Muscle of leg (tissue), 3 donors: ENCODE measurements at regions not wholly inside any gene's neighbourhood (a gene's known extent, or its start where the extent isn't known, plus 50 kb on each side); places are given as distances from the start of the nearest gene placed in this dataset.
"Not testable (repeated sequence)": the region's sequence is repeated elsewhere in the genome, so short reads cannot be mapped to it uniquely, and the experiment has no call there.

Experiments
- DNase-seq: peaks from one replicate; pipeline ENCODE4 v3.0.0; 2013
- H3K27ac ChIP-seq: one replicate; pipeline ENCODE4 v1.5.1; 2013; ENCODE audit warnings: mild to moderate bottlenecking, low read length, control low read depth
- H3K27me3 ChIP-seq: one replicate; pipeline ENCODE4 v1.6.1; 2013; ENCODE audit warnings: low read length; ENCODE audit not compliant: control insufficient read depth, insufficient read depth
- H3K36me3 ChIP-seq: one replicate; pipeline ENCODE4 v1.6.1; 2013; ENCODE audit warnings: low read length; ENCODE audit not compliant: control insufficient read depth, insufficient read depth
- H3K4me1 ChIP-seq: one replicate; pipeline ENCODE4 v1.6.1; 2013; ENCODE audit warnings: low read length; ENCODE audit not compliant: control insufficient read depth, insufficient read depth
- H3K4me3 ChIP-seq: one replicate; pipeline ENCODE4 v1.5.1; 2013; ENCODE audit warnings: low read length, control low read depth
- H3K9me3 ChIP-seq: replicated peaks from 2 replicates; pipeline ENCODE4 v1.6.1; 2013; ENCODE audit warnings: low read depth, low read length; ENCODE audit not compliant: control insufficient read depth
- WGBS: methylation state at CpG from one replicate; pipeline ENCODE4 v1.1.5; 2013; ENCODE audit warnings: missing lambda C conversion rate; ENCODE audit not compliant: insufficient coverage; 5-methylcytosine and 5-hydroxymethylcytosine counted together

DNA sequence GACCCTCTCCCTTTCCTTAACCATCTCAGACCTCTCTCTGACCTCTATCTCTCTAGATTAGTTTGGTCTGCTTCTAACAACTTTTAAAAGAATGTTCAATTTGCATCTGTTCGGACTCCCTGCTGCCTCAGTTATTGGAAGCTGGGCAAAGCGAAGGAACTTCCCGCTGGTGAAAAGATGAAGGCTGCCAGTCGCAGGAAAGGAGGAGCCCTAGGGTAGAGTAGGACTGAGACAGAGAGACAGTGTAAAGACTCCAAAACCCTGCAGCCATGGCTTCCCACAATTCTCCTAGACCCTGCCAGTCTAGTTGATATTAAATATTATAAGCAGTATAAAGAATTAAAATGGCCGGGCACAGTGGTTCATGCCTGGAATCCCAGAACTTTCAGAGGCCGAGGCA, 581.8 kb downstream of the EPM2A start:
- DNase-seq = no peak
- Histone ChIP-seq H3K27me3 (no peaks in the 10 kb centered on the region), H3K36me3 (no peaks in the 10 kb centered on the region), H3K9me3 (peaks cover 6% of the 10 kb centered on the region), H3K4me3 (no peak overlapping the region), H3K27ac (no peak overlapping the region), H3K4me1 (no peaks in the 10 kb centered on the region)
- 85% methylated on average over 6 of the region's 6 CpGs for WGBS

DNA sequence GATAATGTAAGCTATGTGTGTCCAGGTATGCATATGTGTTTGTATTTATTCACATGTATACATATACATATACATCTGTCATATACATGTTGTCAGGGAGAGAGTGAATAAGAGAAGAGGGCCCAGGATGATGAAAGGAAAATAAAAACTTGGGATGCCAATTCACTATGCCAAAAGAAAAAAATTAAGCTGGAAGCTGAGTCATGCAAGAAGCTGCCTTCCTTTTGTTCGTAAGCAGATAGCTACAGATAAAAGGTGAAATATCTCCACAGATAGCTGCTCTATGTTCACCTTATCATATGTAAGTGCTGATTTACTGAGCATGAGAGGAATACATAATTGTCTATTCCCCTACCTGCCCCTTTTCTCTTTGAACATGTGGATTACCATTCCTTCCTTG, 579.9 kb downstream of the EPM2A start:
- no peaks in the 10 kb centered on the region for H3K36me3 ChIP-seq
- DNase-seq = no peak
- H3K4me3 ChIP-seq = no peak overlapping the region
- peaks cover 16% of the 10 kb centered on the region for H3K9me3 ChIP-seq
- no CpG with 5 or more reads among the region's 1 CpG for WGBS
- H3K4me1 ChIP-seq = no peaks in the 10 kb centered on the region
- no peak overlapping the region for H3K27ac ChIP-seq
- no peaks in the 10 kb centered on the region for H3K27me3 ChIP-seq

DNA sequence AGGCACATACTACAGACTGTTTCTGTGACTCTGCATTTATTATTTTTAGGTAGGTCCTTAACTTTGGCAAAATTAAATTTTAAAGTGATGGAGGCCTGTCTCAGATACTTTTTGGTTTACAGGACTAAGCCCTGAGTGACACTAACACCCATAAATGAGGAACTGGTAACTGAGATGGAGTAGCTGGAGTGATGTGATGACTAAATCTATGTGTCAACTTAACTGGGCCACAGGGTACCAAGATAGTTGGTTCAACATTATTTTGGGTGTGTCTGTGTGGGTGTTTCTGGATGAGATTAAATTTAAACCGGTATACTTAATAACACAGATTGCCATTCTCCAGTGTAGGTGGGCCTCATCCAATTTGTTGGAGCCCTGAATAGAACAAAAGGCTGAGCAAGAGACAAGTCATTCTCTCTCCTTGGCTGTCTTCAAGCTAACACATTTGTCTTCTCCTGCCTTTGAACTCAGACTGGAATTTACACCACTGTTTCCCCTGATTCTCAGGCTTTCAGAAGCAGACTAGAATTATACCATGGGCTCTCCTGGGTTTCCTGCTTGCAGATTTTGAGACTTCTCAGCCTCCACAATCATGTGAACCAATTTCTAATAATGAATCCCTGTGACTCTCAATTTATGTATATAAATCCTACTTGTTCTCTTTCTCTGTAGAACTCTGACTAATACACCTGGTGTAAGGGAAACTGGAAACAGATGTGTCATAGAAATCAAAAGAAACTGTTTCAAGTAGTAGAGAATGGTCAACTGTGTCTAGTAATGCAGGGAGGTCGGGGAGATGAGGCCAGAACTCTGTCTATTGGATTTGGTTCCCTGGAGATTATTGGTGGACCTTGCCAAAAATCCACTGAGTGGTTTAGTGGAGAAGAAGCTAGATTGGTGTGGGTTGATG, 579.2 kb downstream of the EPM2A start:
- no peak overlapping the region for H3K27ac ChIP-seq
- WGBS = 57% methylated on average over 1 of the region's 2 CpGs
- H3K4me3 ChIP-seq = no peak overlapping the region
- no peaks in the 10 kb centered on the region for H3K27me3 ChIP-seq
- no peak for DNase-seq
- H3K36me3 ChIP-seq = no peaks in the 10 kb centered on the region
- H3K4me1 ChIP-seq = no peaks in the 10 kb centered on the region
- H3K9me3 ChIP-seq = peaks cover 16% of the 10 kb centered on the region

GRCh38 chr6:145158636-145159035, 576.7 kb downstream of the EPM2A start:
- H3K9me3 ChIP-seq = peaks cover 16% of the 10 kb centered on the region
- not testable (repeated sequence) for H3K27me3 ChIP-seq, H3K4me3 ChIP-seq, H3K4me1 ChIP-seq, DNase-seq, H3K27ac ChIP-seq, H3K36me3 ChIP-seq
- WGBS = no CpG with 5 or more reads among the region's 1 CpG

DNA sequence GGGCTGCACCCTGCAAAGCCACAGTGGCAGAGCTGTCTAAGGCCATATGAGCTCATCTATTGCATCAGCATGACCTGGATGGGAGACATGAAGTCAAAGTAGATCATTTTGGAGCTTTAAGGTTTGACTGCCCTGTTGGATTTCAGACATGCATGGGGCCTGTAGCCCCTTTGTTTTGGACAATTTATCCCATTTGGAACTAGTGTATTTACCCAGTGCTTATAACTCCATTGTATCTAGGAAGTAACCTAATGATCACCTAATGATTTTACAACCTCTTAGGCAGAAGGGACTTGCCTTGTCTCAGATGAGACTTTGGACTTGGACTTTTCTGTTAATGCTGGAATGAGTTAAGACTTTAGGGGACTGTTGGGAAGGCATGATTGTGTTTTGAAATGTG, 575.4 kb downstream of the EPM2A start:
- Histone ChIP-seq H3K27ac (no peak overlapping the region), H3K9me3 (peaks cover 16% of the 10 kb centered on the region), H3K27me3 (no peaks in the 10 kb centered on the region), H3K4me3 (no peak overlapping the region), H3K36me3 (no peaks in the 10 kb centered on the region), H3K4me1 (no peaks in the 10 kb centered on the region)
- no peak for DNase-seq

GRCh38 chr6:145161501-145161900, 573.8 kb downstream of the EPM2A start:
- Histone ChIP-seq H3K27me3 (no peaks in the 10 kb centered on the region), H3K36me3 (no peaks in the 10 kb centered on the region), H3K4me3 (no peak overlapping the region), H3K9me3 (peaks cover 16% of the 10 kb centered on the region), H3K27ac (no peak overlapping the region), H3K4me1 (no peaks in the 10 kb centered on the region)
- DNase-seq = peak; percentile 86
- no CpG with 5 or more reads among the region's 1 CpG for WGBS

GRCh38 chr6:145169726-145170224, 565.5 kb downstream of the EPM2A start:
- H3K27me3 ChIP-seq = no peaks in the 10 kb centered on the region
- H3K9me3 ChIP-seq = no peaks in the 10 kb centered on the region
- H3K4me1 ChIP-seq = no peaks in the 10 kb centered on the region
- no peaks in the 10 kb centered on the region for H3K36me3 ChIP-seq
- DNase-seq = no peak
- no peak overlapping the region for H3K27ac ChIP-seq
- H3K4me3 ChIP-seq = no peak overlapping the region
- 83% methylated on average over 1 of the region's 2 CpGs for WGBS

DNA sequence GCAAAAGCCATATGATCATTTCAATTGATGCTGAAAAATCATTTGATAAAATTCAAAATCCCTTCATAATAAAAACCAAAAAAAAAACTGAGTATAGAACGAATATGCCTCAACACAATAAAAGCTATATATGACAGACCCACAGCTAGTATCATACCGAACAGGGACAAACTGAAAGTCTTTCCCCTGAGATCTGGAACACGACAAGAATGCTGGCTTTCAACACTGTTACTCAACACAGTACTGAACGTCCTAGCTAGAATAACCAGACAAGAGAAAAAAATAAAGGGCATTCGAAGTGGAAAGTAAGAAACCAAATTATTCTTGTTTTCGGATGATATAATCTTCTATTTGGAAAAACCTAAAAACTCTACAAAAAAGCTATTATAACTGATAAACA, 559.9 kb downstream of the EPM2A start:
- H3K4me1 ChIP-seq = no peaks in the 10 kb centered on the region
- no CpG with 5 or more reads among the region's 6 CpGs for WGBS

DNA sequence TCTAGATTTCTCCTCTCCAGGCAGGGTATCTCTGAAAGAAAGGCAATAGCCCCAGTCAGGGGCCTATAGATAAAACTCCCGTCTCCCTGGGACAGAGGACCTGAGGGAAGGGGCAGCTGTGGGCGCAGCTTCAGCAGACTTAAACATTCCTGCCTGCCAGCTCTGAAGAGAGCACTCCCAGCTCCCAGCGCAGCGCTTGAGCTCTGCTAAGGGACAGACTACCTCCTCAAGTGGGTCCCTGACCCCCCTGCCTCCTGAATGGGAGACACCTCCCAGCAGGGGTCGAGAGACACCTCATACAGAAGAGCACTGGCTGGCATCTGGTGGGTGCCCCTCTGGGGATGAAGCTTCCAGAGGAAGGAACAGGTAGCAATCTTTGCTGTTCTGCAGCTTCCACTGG, 556.9 kb downstream of the EPM2A start:
- H3K4me1 ChIP-seq = no peaks in the 10 kb centered on the region
- no peak overlapping the region for H3K27ac ChIP-seq
- 95% methylated on average over 3 of the region's 5 CpGs for WGBS
- H3K27me3 ChIP-seq = no peaks in the 10 kb centered on the region
- DNase-seq = no peak
- no peaks in the 10 kb centered on the region for H3K36me3 ChIP-seq
- peaks cover 13% of the 10 kb centered on the region for H3K9me3 ChIP-seq
- no peak overlapping the region for H3K4me3 ChIP-seq

More for the DNA sequence above, 559.9 kb downstream of the EPM2A start:
- Histone ChIP-seq H3K9me3 (peaks cover 13% of the 10 kb centered on the region), H3K4me3 (no peak overlapping the region), H3K27ac (no peak overlapping the region), H3K36me3 (no peaks in the 10 kb centered on the region), H3K27me3 (no peaks in the 10 kb centered on the region)
- DNase-seq = no peak

DNA sequence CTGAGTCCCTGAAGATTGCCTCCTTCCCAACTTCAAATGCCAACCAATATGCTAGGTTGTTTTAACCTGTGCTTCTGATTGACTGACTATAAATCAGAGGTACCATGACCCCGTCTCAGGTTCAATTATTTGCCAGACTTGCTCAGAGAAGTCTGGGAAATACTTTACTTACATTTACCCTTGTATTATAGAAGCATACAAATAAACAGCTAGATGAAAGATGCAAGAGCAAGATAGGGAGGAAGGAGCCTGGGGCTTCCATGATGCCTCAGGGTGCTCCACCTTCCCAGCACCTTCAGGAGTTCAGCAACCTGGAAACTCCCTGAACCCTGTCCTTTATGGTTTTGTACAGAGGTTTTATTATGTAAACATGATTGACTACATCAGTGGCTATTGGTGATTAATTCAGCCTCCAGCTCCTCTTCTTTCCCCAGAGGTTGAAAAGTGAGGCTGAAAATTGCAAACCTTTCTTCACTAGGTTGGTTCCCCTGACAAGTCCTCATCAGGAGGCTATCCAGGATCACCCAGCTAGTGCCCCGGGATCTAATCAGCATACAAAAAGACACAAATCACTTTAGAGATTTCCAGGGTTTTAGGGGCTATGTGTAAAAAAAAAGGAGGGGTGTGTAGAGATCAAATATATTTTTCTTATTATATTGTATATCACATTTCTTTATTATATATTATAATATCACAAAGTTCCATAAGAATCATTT, 547.7 kb downstream of the EPM2A start:
- no peak overlapping the region for H3K27ac ChIP-seq
- H3K9me3 ChIP-seq = no peaks in the 10 kb centered on the region
- no peak for DNase-seq
- no peaks in the 10 kb centered on the region for H3K27me3 ChIP-seq
- no CpG with 5 or more reads among the region's 2 CpGs for WGBS
- no peaks in the 10 kb centered on the region for H3K36me3 ChIP-seq
- H3K4me1 ChIP-seq = no peaks in the 10 kb centered on the region
- H3K4me3 ChIP-seq = no peak overlapping the region
